IMR-90 (cell line): ENCODE measurements at regions not wholly inside any gene's neighbourhood (a gene's known extent, or its start where the extent isn't known, plus 50 kb on each side); places are given as distances from the start of the nearest gene placed in this dataset.

Experiments used
- ATAC-seq: fragments of 200-7000 bp; cut with Tn5 transposase; 2 replicates; pipeline ENCODE4 v1.9.1; 2020; ENCODE audit warnings: low read depth, mild to moderate bottlenecking, moderate library complexity
- BruUV-seq: library from RNA; stranded (reverse); fragments of 400-500 nt; replicated peaks from 2 replicates; lab custom pipeline; 2021; lab: Mats Ljungman, UMichigan
- CTCF ChIA-PET: fragments of 300-600 bp; formaldehyde crosslinking; extraction: SDS; loops from one replicate; lab custom pipeline; 2021; ENCODE audit warnings: antibody characterized with exemption; lab: Yijun Ruan, JAX
- POLR2A ChIA-PET: fragments of 300-600 bp; sonication (Branson Sonifier 250); formaldehyde crosslinking; loops from one replicate; lab custom pipeline; 2022; ENCODE audit warnings: antibody characterized with exemption; ENCODE audit not compliant: unreplicated experiment; lab: Charles Lee
- DNase-seq: peaks from one replicate; pipeline ENCODE4 v3.0.0; 2013
- H2AFZ ChIP-seq: replicated peaks from 2 replicates; pipeline ENCODE3; 2013; ENCODE audit warnings: low read length, mild to moderate bottlenecking; ENCODE audit not compliant: poor library complexity
- H2AK5ac ChIP-seq: 2 replicates; pipeline ENCODE4 v1.6.1; 2013; ENCODE audit warnings: low read depth, low read length, inconsistent platforms
- H2AK9ac ChIP-seq: replicated peaks from 2 replicates; pipeline ENCODE3; 2013; ENCODE audit warnings: mild to moderate bottlenecking, low read depth, low read length, moderate library complexity; ENCODE audit not compliant: poor library complexity
- H2BK120ac ChIP-seq: 2 replicates; pipeline ENCODE4 v1.6.1; 2013; ENCODE audit warnings: low read depth, low read length, inconsistent platforms
- H2BK15ac ChIP-seq: 3 replicates; pipeline ENCODE4 v1.6.1; 2013; ENCODE audit warnings: low read depth, low read length, inconsistent platforms
- H2BK20ac ChIP-seq: 2 replicates; pipeline ENCODE4 v1.6.1; 2013; ENCODE audit warnings: low read depth, mild to moderate bottlenecking, inconsistent platforms, low read length, moderate library complexity
- H2BK5ac ChIP-seq: 2 replicates; pipeline ENCODE4 v1.6.1; 2013; ENCODE audit warnings: mild to moderate bottlenecking, low read depth, low read length, inconsistent platforms; ENCODE audit not compliant: poor library complexity, severe bottlenecking
- H3K14ac ChIP-seq: replicated peaks from 2 replicates; pipeline ENCODE4 v1.6.1; 2013; ENCODE audit warnings: low read depth, low read length, inconsistent platforms
- H3K18ac ChIP-seq: 2 replicates; pipeline ENCODE4 v1.6.1; 2013; ENCODE audit warnings: low read depth, low read length, control low read depth
- H3K23ac ChIP-seq: 2 replicates; pipeline ENCODE4 v1.6.1; 2013; ENCODE audit warnings: low read depth, low read length, inconsistent platforms
- H3K27ac ChIP-seq: 2 replicates; pipeline ENCODE4 v1.5.1; 2013; ENCODE audit warnings: mild to moderate bottlenecking, control low read depth, low read length; ENCODE audit not compliant: insufficient read depth
- H3K27me3 ChIP-seq: 2 replicates; pipeline ENCODE4 v1.6.1; 2013; ENCODE audit warnings: low read length; ENCODE audit not compliant: control insufficient read depth, insufficient read depth
- H3K36me3 ChIP-seq: 2 replicates; pipeline ENCODE4 v1.6.1; 2013; ENCODE audit warnings: low read length, mixed read lengths; ENCODE audit not compliant: control insufficient read depth, insufficient read depth
- H3K4ac ChIP-seq: 2 replicates; pipeline ENCODE4 v1.6.1; 2013; ENCODE audit warnings: low read depth, low read length, inconsistent platforms
- H3K4me1 ChIP-seq: 2 replicates; pipeline ENCODE4 v1.6.1; 2013; ENCODE audit warnings: low read length, mixed read lengths; ENCODE audit not compliant: control insufficient read depth, insufficient read depth
- H3K4me2 ChIP-seq: 2 replicates; pipeline ENCODE4 v1.6.1; 2013; ENCODE audit warnings: low read depth, mild to moderate bottlenecking, control low read depth, low read length, moderate library complexity
- H3K4me3 ChIP-seq: 2 replicates; pipeline ENCODE4 v1.5.1; 2013; ENCODE audit warnings: low read depth, mild to moderate bottlenecking, control low read depth, low read length, moderate library complexity; ENCODE audit not compliant: insufficient read depth
- H3K56ac ChIP-seq: 2 replicates; pipeline ENCODE4 v1.6.1; 2013; ENCODE audit warnings: low read length, inconsistent platforms; ENCODE audit not compliant: insufficient read depth; ENCODE audit errors: extremely low read depth
- H3K79me1 ChIP-seq, 2 experiments: 2 replicates each; pipeline ENCODE4 v1.6.1; 2013; ENCODE audit warnings: low read length in 2 of 2, inconsistent platforms in 1 of 2, low read depth in 1 of 2
- H3K9ac ChIP-seq: 2 replicates; pipeline ENCODE4 v1.6.1; 2013; ENCODE audit warnings: low read depth, low read length, control low read depth
- H3K9me1 ChIP-seq: 2 replicates; pipeline ENCODE4 v1.6.1; 2013; ENCODE audit warnings: low read length, inconsistent platforms; ENCODE audit not compliant: insufficient read depth
- H3K9me3 ChIP-seq: 2 replicates; pipeline ENCODE4 v1.6.1; 2013; ENCODE audit warnings: low read length; ENCODE audit not compliant: control insufficient read depth, insufficient read depth
- H4K20me1 ChIP-seq: 2 replicates; pipeline ENCODE4 v1.6.1; 2013; ENCODE audit warnings: low read length, inconsistent platforms; ENCODE audit not compliant: insufficient read depth
- H4K5ac ChIP-seq: 2 replicates; pipeline ENCODE4 v1.6.1; 2013; ENCODE audit warnings: mild to moderate bottlenecking, low read depth, low read length, control low read depth
- H4K8ac ChIP-seq, 2 experiments: 2 replicates each; pipeline ENCODE4 v1.6.1; 2013; ENCODE audit warnings: low read depth in 2 of 2, low read length in 2 of 2, control low read depth in 1 of 2, inconsistent platforms in 1 of 2
- H4K91ac ChIP-seq: 2 replicates; pipeline ENCODE4 v1.6.1; 2013; ENCODE audit warnings: low read depth, low read length, inconsistent platforms; ENCODE audit not compliant: insufficient read depth
- BHLHE40 ChIP-seq: fragments of 150-350 bp; IDR thresholded peaks from 2 replicates; pipeline ENCODE4 v1.6.1; 2016; ENCODE audit warnings: mild to moderate bottlenecking, low read depth, low read length
- CEBPB ChIP-seq: IDR thresholded peaks from 2 replicates; pipeline ENCODE4 v1.6.1; 2012; ENCODE audit warnings: low read depth, low read length, improper control_type of control experiment
- CHD1 ChIP-seq: IDR thresholded peaks from 2 replicates; pipeline ENCODE4 v1.6.1; 2012; ENCODE audit warnings: low read depth, low read length, improper control_type of control experiment
- FOS ChIP-seq: fragments of 150-350 bp; IDR thresholded peaks from 2 replicates; pipeline ENCODE4 v1.6.1; 2016; ENCODE audit warnings: low read depth, low read length
- MAFK ChIP-seq: IDR thresholded peaks from 2 replicates; pipeline ENCODE4 v1.6.1; 2012; ENCODE audit warnings: low read depth, low read length, improper control_type of control experiment
- MAZ ChIP-seq: IDR thresholded peaks from 2 replicates; pipeline ENCODE4 v1.6.1; 2012; ENCODE audit warnings: low read depth, mild to moderate bottlenecking, low read length, improper control_type of control experiment, moderate library complexity, borderline replicate concordance
- MXI1 ChIP-seq: IDR thresholded peaks from 2 replicates; pipeline ENCODE4 v1.6.1; 2012; ENCODE audit warnings: low read depth, mild to moderate bottlenecking, low read length, moderate library complexity, borderline replicate concordance
- NFE2L2 ChIP-seq: fragments of 150-350 bp; IDR thresholded peaks from 2 replicates; pipeline ENCODE4 v1.6.1; 2016; ENCODE audit warnings: low read depth, mild to moderate bottlenecking, low read length
- POLR2A ChIP-seq: IDR thresholded peaks from 2 replicates; pipeline ENCODE4 v1.6.1; 2012; ENCODE audit warnings: mild to moderate bottlenecking, low read depth, low read length
- RAD21 ChIP-seq: IDR thresholded peaks from 2 replicates; pipeline ENCODE4 v1.6.1; 2012; ENCODE audit warnings: low read length, improper control_type of control experiment
- RCOR1 ChIP-seq: IDR thresholded peaks from 2 replicates; pipeline ENCODE4 v1.6.1; 2012; ENCODE audit warnings: mild to moderate bottlenecking, low read length, improper control_type of control experiment; ENCODE audit not compliant: insufficient replicate concordance
- RFX5 ChIP-seq: IDR thresholded peaks from 2 replicates; pipeline ENCODE4 v1.8.0; 2012; ENCODE audit warnings: low read depth, mild to moderate bottlenecking, low read length, moderate library complexity
- SMC3 ChIP-seq: fragments of 150-350 bp; IDR thresholded peaks from 2 replicates; pipeline ENCODE4 v1.6.1; 2016; ENCODE audit warnings: low read depth, mild to moderate bottlenecking, antibody characterized with exemption, low read length, moderate library complexity
- WGBS, 2 experiments: methylation state at CpG; one replicate each; pipeline versions ENCODE4 v1.1.5 to v1.1.7; 2013; ENCODE audit warnings: missing lambda C conversion rate in 2 of 2; ENCODE audit not compliant: insufficient read length in 1 of 2; ENCODE audit errors: extremely low coverage in 2 of 2; 5-methylcytosine and 5-hydroxymethylcytosine counted together
- dilution Hi-C: fragments of 300-500 bp; cut with HindIII; formaldehyde crosslinking; loops from one replicate; pipeline ENCODE4 v1.14.3; 2018; ENCODE audit warnings: low sequenced_read_pairs; ENCODE audit not compliant: unreplicated experiment
- in situ Hi-C: fragments of 300-500 bp; cut with MboI; formaldehyde crosslinking; loops from 3 replicates; pipeline ENCODE4 v1.14.3; 2019; ENCODE audit warnings: low sequenced_read_pairs, inconsistent platforms, mixed read lengths
- intact Hi-C: fragments of 100-400 bp; cut with micrococcal nuclease; formaldehyde crosslinking; loops from 2 replicates; pipeline ENCODE4 v1.10.0; 2022
- TF ChIP-seq, protein P1 (sequence below): fragments of 150-350 bp; IDR thresholded peaks from 2 replicates; pipeline ENCODE4 v1.6.1; 2016; ENCODE audit warnings: low read depth, mild to moderate bottlenecking, low read length, moderate library complexity, borderline replicate concordance
- TF ChIP-seq, protein P2 (sequence below): conservative IDR thresholded peaks from 2 replicates; pipeline ENCODE4 v1.5.1; 2012; ENCODE audit warnings: mild to moderate bottlenecking, low read depth, low read length, improper control_type of control experiment
- TF ChIP-seq, protein P3 (sequence below): fragments of 150-350 bp; IDR thresholded peaks from 2 replicates; pipeline ENCODE4 v1.6.1; 2017; ENCODE audit warnings: mild to moderate bottlenecking, antibody characterized with exemption, low read length, low read depth

DNA sequence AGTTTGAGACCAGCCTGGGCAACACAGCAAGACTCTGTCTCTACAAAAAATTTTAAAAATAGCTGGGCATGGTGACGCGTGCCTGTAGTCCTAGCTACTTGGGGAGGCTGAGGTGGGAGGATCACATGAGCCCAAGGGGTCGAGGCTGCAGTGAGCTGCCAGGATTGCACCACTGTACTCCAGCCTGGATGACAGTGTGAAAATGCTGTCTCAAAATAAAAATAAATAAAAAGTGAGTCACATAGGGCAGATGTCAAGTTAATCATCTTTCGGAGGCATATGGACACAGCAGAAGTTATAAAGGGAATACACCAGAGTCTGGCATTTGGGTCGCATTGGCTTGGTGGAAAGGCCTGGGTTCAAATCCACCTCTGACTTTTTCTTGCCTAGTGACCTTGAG lies 92.7 kb downstream of the PHETA1 start:
- no peak overlapping the region for H4K5ac ChIP-seq
- no peak overlapping the region for H3K4ac ChIP-seq
- H3K18ac ChIP-seq, result no peak overlapping the region
- no peaks in the 10 kb centered on the region for H3K79me1 ChIP-seq
- no peak overlapping the region for H3K9ac ChIP-seq
- H2BK5ac ChIP-seq, result no peak overlapping the region
- H4K91ac ChIP-seq, result no peak overlapping the region
- in situ Hi-C loops (no loop called here), dilution Hi-C loops (no loop called here), intact Hi-C loops (no loop called here)
- no peak overlapping the region for H2AK9ac ChIP-seq
- H3K4me1 ChIP-seq, result no peaks in the 10 kb centered on the region
- no peak overlapping the region for H2AK5ac ChIP-seq
- H3K4me2 ChIP-seq, result no peak overlapping the region
- H3K14ac ChIP-seq, result no peak overlapping the region
- H3K23ac ChIP-seq, result no peak overlapping the region
- peak; percentile 5 for DNase-seq
- ATAC-seq, result no peak
- H3K36me3 ChIP-seq, result no peaks in the 10 kb centered on the region
- H3K27me3 ChIP-seq, result peaks cover 8% of the 10 kb centered on the region
- no peak overlapping the region for H4K8ac ChIP-seq
- no peak overlapping the region for H2BK20ac ChIP-seq
- no peak overlapping the region for H2AFZ ChIP-seq
- H3K56ac ChIP-seq, result no peak overlapping the region
- no peaks in the 10 kb centered on the region; the same call in 1 of the 2 replicates for H3K9me3 ChIP-seq
- ChIA-PET POLR2A (no interaction called here), CTCF (no interaction called here)
- H4K20me1 ChIP-seq, result no peaks in the 10 kb centered on the region
- H2BK120ac ChIP-seq, result no peak overlapping the region
- H3K27ac ChIP-seq, result no peak overlapping the region
- WGBS, 2 experiments, result 74% methylated on average over 4 of the region's 5 CpGs; no CpG with 5 or more reads in 1 of the 2 experiments
- no TSS peak for BruUV-seq
- H3K4me3 ChIP-seq, result no peak overlapping the region
- no peaks in the 10 kb centered on the region for H3K9me1 ChIP-seq
- H2BK15ac ChIP-seq, result no peak overlapping the region
- TF ChIP-seq CEBPB, result no peak
- TF ChIP-seq RAD21, result no peak
- TF ChIP-seq FOS, result no peak
- TF ChIP-seq RFX5, result no peak
- TF ChIP-seq, protein P1, sequence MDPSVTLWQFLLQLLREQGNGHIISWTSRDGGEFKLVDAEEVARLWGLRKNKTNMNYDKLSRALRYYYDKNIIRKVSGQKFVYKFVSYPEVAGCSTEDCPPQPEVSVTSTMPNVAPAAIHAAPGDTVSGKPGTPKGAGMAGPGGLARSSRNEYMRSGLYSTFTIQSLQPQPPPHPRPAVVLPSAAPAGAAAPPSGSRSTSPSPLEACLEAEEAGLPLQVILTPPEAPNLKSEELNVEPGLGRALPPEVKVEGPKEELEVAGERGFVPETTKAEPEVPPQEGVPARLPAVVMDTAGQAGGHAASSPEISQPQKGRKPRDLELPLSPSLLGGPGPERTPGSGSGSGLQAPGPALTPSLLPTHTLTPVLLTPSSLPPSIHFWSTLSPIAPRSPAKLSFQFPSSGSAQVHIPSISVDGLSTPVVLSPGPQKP, result no peak
- TF ChIP-seq MAZ, result no peak
- TF ChIP-seq MAFK, result no peak
- no peak for TF ChIP-seq RCOR1
- TF ChIP-seq SMC3, result no peak
- TF ChIP-seq MXI1, result no peak
- TF ChIP-seq CHD1, result no peak
- TF ChIP-seq, protein P2, sequence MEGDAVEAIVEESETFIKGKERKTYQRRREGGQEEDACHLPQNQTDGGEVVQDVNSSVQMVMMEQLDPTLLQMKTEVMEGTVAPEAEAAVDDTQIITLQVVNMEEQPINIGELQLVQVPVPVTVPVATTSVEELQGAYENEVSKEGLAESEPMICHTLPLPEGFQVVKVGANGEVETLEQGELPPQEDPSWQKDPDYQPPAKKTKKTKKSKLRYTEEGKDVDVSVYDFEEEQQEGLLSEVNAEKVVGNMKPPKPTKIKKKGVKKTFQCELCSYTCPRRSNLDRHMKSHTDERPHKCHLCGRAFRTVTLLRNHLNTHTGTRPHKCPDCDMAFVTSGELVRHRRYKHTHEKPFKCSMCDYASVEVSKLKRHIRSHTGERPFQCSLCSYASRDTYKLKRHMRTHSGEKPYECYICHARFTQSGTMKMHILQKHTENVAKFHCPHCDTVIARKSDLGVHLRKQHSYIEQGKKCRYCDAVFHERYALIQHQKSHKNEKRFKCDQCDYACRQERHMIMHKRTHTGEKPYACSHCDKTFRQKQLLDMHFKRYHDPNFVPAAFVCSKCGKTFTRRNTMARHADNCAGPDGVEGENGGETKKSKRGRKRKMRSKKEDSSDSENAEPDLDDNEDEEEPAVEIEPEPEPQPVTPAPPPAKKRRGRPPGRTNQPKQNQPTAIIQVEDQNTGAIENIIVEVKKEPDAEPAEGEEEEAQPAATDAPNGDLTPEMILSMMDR, result no peak
- no peak for TF ChIP-seq NFE2L2
- TF ChIP-seq POLR2A, result no peak
- TF ChIP-seq, protein P3, sequence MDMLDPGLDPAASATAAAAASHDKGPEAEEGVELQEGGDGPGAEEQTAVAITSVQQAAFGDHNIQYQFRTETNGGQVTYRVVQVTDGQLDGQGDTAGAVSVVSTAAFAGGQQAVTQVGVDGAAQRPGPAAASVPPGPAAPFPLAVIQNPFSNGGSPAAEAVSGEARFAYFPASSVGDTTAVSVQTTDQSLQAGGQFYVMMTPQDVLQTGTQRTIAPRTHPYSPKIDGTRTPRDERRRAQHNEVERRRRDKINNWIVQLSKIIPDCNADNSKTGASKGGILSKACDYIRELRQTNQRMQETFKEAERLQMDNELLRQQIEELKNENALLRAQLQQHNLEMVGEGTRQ, result no peak
- TF ChIP-seq BHLHE40, result no peak
